ENCODE measurements at regions not wholly inside any gene's neighbourhood (a gene's known extent, or its start where the extent isn't known, plus 50 kb on each side); places are given as distances from the start of the nearest gene placed in this dataset.
"Not testable (repeated sequence)": the region's sequence is repeated elsewhere in the genome, so short reads cannot be mapped to it uniquely, and the experiment has no call there.

GRCh38 chr13:50617134-50617721 is 226.3 kb downstream of the DLEU7 start:
- H3K36me3 Mint-ChIP-seq, result no peaks in the 10 kb centered on the region
- no peaks in the 10 kb centered on the region for H3K9me3 Mint-ChIP-seq
- H3K27ac Mint-ChIP-seq, result no peak overlapping the region
- no peak for DNase-seq (ENCODE audit: low spot score in 2 of 2)
- no peak for ATAC-seq

- Mint-ChIP-seq H3K9me3 (no peaks in the 10 kb centered on the region), H3K27ac (no peak overlapping the region), H3K36me3 (no peaks in the 10 kb centered on the region)
- no peak for DNase-seq (ENCODE audit: low spot score in 2 of 2)
- ATAC-seq, result no peak
Measured at GRCh38 chr13:50618206-50618605, 225.3 kb downstream of the DLEU7 start.

- H3K9me3 Mint-ChIP-seq, result no peaks in the 10 kb centered on the region
- DNase-seq (ENCODE audit: low spot score in 2 of 2) (no peak), ATAC-seq (no peak)
- H3K27ac Mint-ChIP-seq, result no peak overlapping the region
- no peaks in the 10 kb centered on the region for H3K36me3 Mint-ChIP-seq
Measured at GRCh38 chr13:50626101-50626547, 217.4 kb downstream of the DLEU7 start.

- no peaks in the 10 kb centered on the region for H3K9me3 Mint-ChIP-seq
- no peak overlapping the region for H3K27ac Mint-ChIP-seq
- no peaks in the 10 kb centered on the region for H3K36me3 Mint-ChIP-seq
- no peak for DNase-seq (ENCODE audit: low spot score in 2 of 2)
- ATAC-seq, result no peak
Measured at GRCh38 chr13:50627111-50627510, 216.4 kb downstream of the DLEU7 start.

- ATAC-seq; H3K27ac Mint-ChIP-seq; H3K9me3 Mint-ChIP-seq; H3K36me3 Mint-ChIP-seq; DNase-seq (ENCODE audit: low spot score in 2 of 2): not testable (repeated sequence)
Measured at GRCh38 chr13:50628512-50628911, 215.0 kb downstream of the DLEU7 start.

- Mint-ChIP-seq H3K36me3 (no peaks in the 10 kb centered on the region), H3K27ac (no peak overlapping the region), H3K9me3 (no peaks in the 10 kb centered on the region)
- ATAC-seq (no peak), DNase-seq (ENCODE audit: low spot score in 2 of 2) (no peak)
Measured at GRCh38 chr13:50629497-50629896, 214.0 kb downstream of the DLEU7 start.

- H3K36me3 Mint-ChIP-seq, result no peaks in the 10 kb centered on the region
- H3K9me3 Mint-ChIP-seq, result no peaks in the 10 kb centered on the region
- DNase-seq (ENCODE audit: low spot score in 2 of 2), result no peak
- ATAC-seq, result no peak
- H3K27ac Mint-ChIP-seq, result no peak overlapping the region
Measured at GRCh38 chr13:50629966-50630365, 213.5 kb downstream of the DLEU7 start.

- H3K9me3 Mint-ChIP-seq, result no peaks in the 10 kb centered on the region
- H3K27ac Mint-ChIP-seq, result no peak overlapping the region
- ATAC-seq (no peak), DNase-seq (ENCODE audit: low spot score in 2 of 2) (no peak)
- no peaks in the 10 kb centered on the region for H3K36me3 Mint-ChIP-seq
Measured at GRCh38 chr13:50631041-50631440, 212.5 kb downstream of the DLEU7 start.

GRCh38 chr13:50634339-50634738 is 209.2 kb downstream of the DLEU7 start:
- Mint-ChIP-seq H3K27ac (no peak overlapping the region), H3K9me3 (no peaks in the 10 kb centered on the region), H3K36me3 (no peaks in the 10 kb centered on the region)
- DNase-seq (ENCODE audit: low spot score in 2 of 2) (no peak), ATAC-seq (no peak)

GRCh38 chr13:50635504-50635903 is 208.0 kb downstream of the DLEU7 start:
- H3K9me3 Mint-ChIP-seq, result no peaks in the 10 kb centered on the region
- DNase-seq (ENCODE audit: low spot score in 2 of 2) (no peak), ATAC-seq (no peak)
- H3K27ac Mint-ChIP-seq, result no peak overlapping the region
- no peaks in the 10 kb centered on the region for H3K36me3 Mint-ChIP-seq

GRCh38 chr13:50636007-50636704 is 207.3 kb downstream of the DLEU7 start:
- Mint-ChIP-seq H3K27ac (no peak overlapping the region), H3K36me3 (no peaks in the 10 kb centered on the region), H3K9me3 (no peaks in the 10 kb centered on the region)
- DNase-seq (ENCODE audit: low spot score in 2 of 2), result no peak
- no peak for ATAC-seq

GRCh38 chr13:50643060-50643459 is 200.4 kb downstream of the DLEU7 start:
- no peaks in the 10 kb centered on the region for H3K9me3 Mint-ChIP-seq
- ATAC-seq (no peak), DNase-seq (ENCODE audit: low spot score in 2 of 2) (no peak)
- H3K27ac Mint-ChIP-seq, result no peak overlapping the region
- H3K36me3 Mint-ChIP-seq, result no peaks in the 10 kb centered on the region

GRCh38 chr13:50644081-50644871 is 199.2 kb downstream of the DLEU7 start:
- no peak for DNase-seq (ENCODE audit: low spot score in 2 of 2)
- no peak for ATAC-seq

GRCh38 chr13:50645092-50645491 is 198.4 kb downstream of the DLEU7 start:
- no peak for ATAC-seq

More at GRCh38 chr13:50644081-50644871, 199.2 kb downstream of the DLEU7 start:
- H3K36me3 Mint-ChIP-seq, result no peaks in the 10 kb centered on the region
- H3K27ac Mint-ChIP-seq, result no peak overlapping the region
- H3K9me3 Mint-ChIP-seq, result no peaks in the 10 kb centered on the region

GRCh38 chr13:50646070-50646469 is 197.4 kb downstream of the DLEU7 start:
- no peak overlapping the region for H3K27ac Mint-ChIP-seq
- DNase-seq (ENCODE audit: low spot score in 2 of 2), result no peak
- no peaks in the 10 kb centered on the region for H3K9me3 Mint-ChIP-seq
- H3K36me3 Mint-ChIP-seq, result no peaks in the 10 kb centered on the region
- no peak for ATAC-seq

More at GRCh38 chr13:50645092-50645491, 198.4 kb downstream of the DLEU7 start:
- no peak for DNase-seq (ENCODE audit: low spot score in 2 of 2)
- Mint-ChIP-seq H3K36me3 (no peaks in the 10 kb centered on the region), H3K9me3 (no peaks in the 10 kb centered on the region), H3K27ac (no peak overlapping the region)

- H3K27ac Mint-ChIP-seq, result no peak overlapping the region
- DNase-seq (ENCODE audit: low spot score in 2 of 2), result no peak
Measured at GRCh38 chr13:50649211-50649610, 194.3 kb downstream of the DLEU7 start.

More at GRCh38 chr13:50649211-50649610, 194.3 kb downstream of the DLEU7 start:
- ATAC-seq, result no peak
- Mint-ChIP-seq H3K9me3 (no peaks in the 10 kb centered on the region), H3K36me3 (no peaks in the 10 kb centered on the region)
